Ovary (tissue), 7 donors: ENCODE measurements at regions not wholly inside any gene's neighbourhood (a gene's known extent, or its start where the extent isn't known, plus 50 kb on each side); places are given as distances from the start of the nearest gene placed in this dataset.

Experiments
- DNase-seq, 5 donors: peaks; one replicate each; pipeline ENCODE4 v3.0.0-alpha.2; 2019 to 2020
- H3K27ac ChIP-seq, 2 donors: fragments of 200-600 bp; one replicate each; pipeline versions ENCODE4 v1.5.1 to v1.8.0; 2019 to 2022
- H3K27me3 ChIP-seq: fragments of 200-600 bp; one replicate; pipeline ENCODE4 v1.8.0; 2022
- H3K36me3 ChIP-seq: fragments of 200-600 bp; sonication (generic); one replicate; pipeline ENCODE4 v1.5.1; 2019
- H3K4me1 ChIP-seq: one replicate; pipeline ENCODE4 v1.8.1; 2013; ENCODE audit warnings: mild to moderate bottlenecking, moderate library complexity; ENCODE audit not compliant: insufficient read depth
- H3K4me3 ChIP-seq: fragments of 200-600 bp; sonication (generic); one replicate; pipeline ENCODE4 v1.5.1; 2017
- H3K9me3 ChIP-seq, 2 donors: fragments of 200-600 bp in 1 of 2; sonication (generic) in 1 of 2; one replicate each; pipeline versions ENCODE4 v1.5.1 to v1.8.1; 2013 to 2019; ENCODE audit warnings: mild to moderate bottlenecking in 1 of 2, moderate library complexity in 1 of 2
- CTCF ChIP-seq, 3 donors: fragments of 450-650 bp in 2 of 3; fragments of 200-600 bp in 1 of 3; IDR thresholded peaks; one replicate each; pipeline versions ENCODE4 v1.5.1 to v1.8.0; 2016 to 2022; ENCODE audit warnings: antibody characterized with exemption in 3 of 3, mild to moderate bottlenecking in 1 of 3
- EP300 ChIP-seq: sonication (generic); formaldehyde crosslinking; IDR thresholded peaks from one replicate; pipeline ENCODE4 v1.6.1; 2017; ENCODE audit warnings: antibody characterized with exemption
- POLR2A ChIP-seq: fragments of 450-650 bp; IDR thresholded peaks from one replicate; pipeline ENCODE4 v1.6.1; 2017; ENCODE audit warnings: antibody characterized with exemption, mild to moderate bottlenecking, moderate library complexity
- WGBS, 3 donors: extraction: QIAGEN DNeasy Blood & Tissue Kit in 1 of 3; methylation state at CpG; one replicate each; pipeline versions ENCODE4 v1.1.5 to v1.1.7; 2013 to 2017; 5-methylcytosine and 5-hydroxymethylcytosine counted together
- intact Hi-C, 4 donors: fragments of 100-400 bp; cut with DNase I; formaldehyde crosslinking; loops; one replicate each; pipeline versions ENCODE4 v1.11.0 to v1.15.1; 2022 to 2023
- donor health status: DM: no; HTN: no; CAD: no; lungs with moderate emphysema.
- donor health status: DM: no; HTN: no; CAD: no.
- donor health status: Bipolar disorder and iron deficiency.
- donor health status: DM: no; HTN: no; CAD: no.
- donor health status: DM: yes; HTN: yes; CAD: no.

- intact Hi-C loops, result no loop called here
- Histone ChIP-seq H3K36me3 (no peaks in the 10 kb centered on the region), H3K4me1 (no peaks in the 10 kb centered on the region), H3K27me3 (no peaks in the 10 kb centered on the region), H3K4me3 (no peak overlapping the region), H3K9me3 (no peaks in the 10 kb centered on the region), H3K27ac (no peak overlapping the region)
- DNase-seq, result no peak
- WGBS, 3 donors, result 79 to 84% (median 82%) methylated on average over 6 of the region's 6 CpGs
- no peak for TF ChIP-seq POLR2A
- no peak for TF ChIP-seq EP300
- TF ChIP-seq CTCF (IDR thresholded peaks at IDR 0.05), result no peak
Measured at GRCh38 chr3:182436547-182436946, 356.8 kb upstream of the ATP11B start.

- H3K27me3 ChIP-seq, result no peaks in the 10 kb centered on the region
- no peaks in the 10 kb centered on the region for H3K4me1 ChIP-seq
- no peak overlapping the region for H3K27ac ChIP-seq
- H3K36me3 ChIP-seq, result no peaks in the 10 kb centered on the region
- no peak for DNase-seq
- intact Hi-C loops, result no loop called here
- TF ChIP-seq EP300, result no peak
- no peak for TF ChIP-seq POLR2A
- no peak for TF ChIP-seq CTCF (IDR thresholded peaks at IDR 0.05)
- 80 to 87% (median 80%) methylated on average over 1 of the region's 1 CpG for WGBS, 3 donors
- no peak overlapping the region for H3K4me3 ChIP-seq
- H3K9me3 ChIP-seq, result no peaks in the 10 kb centered on the region
Measured at GRCh38 chr3:182438398-182438797, 354.9 kb upstream of the ATP11B start.

- no peaks in the 10 kb centered on the region for H3K4me1 ChIP-seq
- no peak for DNase-seq
- no peaks in the 10 kb centered on the region for H3K36me3 ChIP-seq
- H3K9me3 ChIP-seq, result no peaks in the 10 kb centered on the region
- H3K27ac ChIP-seq, result no peak overlapping the region
- no peak overlapping the region for H3K4me3 ChIP-seq
- no peaks in the 10 kb centered on the region for H3K27me3 ChIP-seq
- intact Hi-C loops, result no loop called here
- no peak for TF ChIP-seq CTCF (IDR thresholded peaks at IDR 0.05)
- TF ChIP-seq EP300, result no peak
- no peak for TF ChIP-seq POLR2A
Measured at GRCh38 chr3:182440101-182440500, 353.2 kb upstream of the ATP11B start.

- intact Hi-C loops, result no loop called here
- H3K4me3 ChIP-seq, result no peak overlapping the region
- no peak for DNase-seq
- H3K36me3 ChIP-seq, result no peaks in the 10 kb centered on the region
- H3K4me1 ChIP-seq, result no peaks in the 10 kb centered on the region
- no peaks in the 10 kb centered on the region for H3K9me3 ChIP-seq
- H3K27ac ChIP-seq, result no peak overlapping the region
- 34 to 61% (median 42%) methylated on average over 5 of the region's 5 CpGs for WGBS, 3 donors
- TF ChIP-seq CTCF (IDR thresholded peaks at IDR 0.05), result no peak
- no peak for TF ChIP-seq EP300
- no peak for TF ChIP-seq POLR2A
- no peaks in the 10 kb centered on the region for H3K27me3 ChIP-seq
Measured at GRCh38 chr3:182445576-182445975, 347.7 kb upstream of the ATP11B start.
